ENCODE measurements at regions not wholly inside any gene's neighbourhood (a gene's known extent, or its start where the extent isn't known, plus 50 kb on each side); places are given as distances from the start of the nearest gene placed in this dataset.

DNA sequence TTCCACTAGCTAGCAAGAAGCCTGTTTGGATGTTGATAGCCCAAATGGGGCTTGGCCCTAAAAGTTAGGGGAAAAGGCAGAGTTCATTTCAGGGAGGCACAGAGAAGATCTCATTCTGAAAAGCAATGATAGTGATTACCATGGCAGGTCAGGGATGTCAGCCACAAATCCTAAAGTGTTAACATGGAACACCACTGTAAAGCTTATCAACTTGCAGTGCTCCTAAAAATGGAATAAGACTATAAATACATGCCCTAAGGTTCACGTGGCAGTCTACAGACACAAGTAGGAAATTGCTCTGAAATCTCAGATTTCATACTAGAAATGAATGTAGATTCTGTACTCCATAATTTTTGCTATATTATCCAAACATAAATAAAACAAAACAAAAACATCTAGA, 280.0 kb upstream of the E2F7 start:
- Histone ChIP-seq H3K4me1 (ENCODE audit: control insufficient read depth in 5 of 5, insufficient read depth in 5 of 5, low read length in 5 of 5) (peaks cover 0 to 39% (median 3%) of the 10 kb centered on the region in 5 donors), H3K4me3 (no peak overlapping the region), H3K9ac (ENCODE audit: insufficient read depth in 1 of 2, low read length in 2 of 2) (no peak overlapping the region), H3K9me3 (ENCODE audit: control insufficient read depth in 4 of 4, insufficient read depth in 3 of 4, low read length in 3 of 4) (no peaks in the 10 kb centered on the region), H3K27me3 (ENCODE audit: control insufficient read depth in 3 of 3, insufficient read depth in 3 of 3, low read length in 2 of 3) (no peaks in the 10 kb centered on the region), H3K27ac (ENCODE audit: low read depth in 1 of 2, low read length in 1 of 2) (peak overlapping the region in 1 of 2 donors; percentile 72), H3K36me3 (ENCODE audit: control insufficient read depth in 4 of 4, insufficient read depth in 4 of 4, low read length in 4 of 4) (no peaks in the 10 kb centered on the region)
- TF ChIP-seq, protein P1, sequence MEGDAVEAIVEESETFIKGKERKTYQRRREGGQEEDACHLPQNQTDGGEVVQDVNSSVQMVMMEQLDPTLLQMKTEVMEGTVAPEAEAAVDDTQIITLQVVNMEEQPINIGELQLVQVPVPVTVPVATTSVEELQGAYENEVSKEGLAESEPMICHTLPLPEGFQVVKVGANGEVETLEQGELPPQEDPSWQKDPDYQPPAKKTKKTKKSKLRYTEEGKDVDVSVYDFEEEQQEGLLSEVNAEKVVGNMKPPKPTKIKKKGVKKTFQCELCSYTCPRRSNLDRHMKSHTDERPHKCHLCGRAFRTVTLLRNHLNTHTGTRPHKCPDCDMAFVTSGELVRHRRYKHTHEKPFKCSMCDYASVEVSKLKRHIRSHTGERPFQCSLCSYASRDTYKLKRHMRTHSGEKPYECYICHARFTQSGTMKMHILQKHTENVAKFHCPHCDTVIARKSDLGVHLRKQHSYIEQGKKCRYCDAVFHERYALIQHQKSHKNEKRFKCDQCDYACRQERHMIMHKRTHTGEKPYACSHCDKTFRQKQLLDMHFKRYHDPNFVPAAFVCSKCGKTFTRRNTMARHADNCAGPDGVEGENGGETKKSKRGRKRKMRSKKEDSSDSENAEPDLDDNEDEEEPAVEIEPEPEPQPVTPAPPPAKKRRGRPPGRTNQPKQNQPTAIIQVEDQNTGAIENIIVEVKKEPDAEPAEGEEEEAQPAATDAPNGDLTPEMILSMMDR (IDR thresholded peaks at IDR 0.05; ENCODE audit: control extremely low read depth, extremely low read depth): no peak
- DNase-seq (no peak), ATAC-seq (ENCODE audit: insufficient read depth, low FRiP score) (no peak)
- WGBS, 2 donors: 64 to 82% methylated on average over 1 of the region's 1 CpG

DNA sequence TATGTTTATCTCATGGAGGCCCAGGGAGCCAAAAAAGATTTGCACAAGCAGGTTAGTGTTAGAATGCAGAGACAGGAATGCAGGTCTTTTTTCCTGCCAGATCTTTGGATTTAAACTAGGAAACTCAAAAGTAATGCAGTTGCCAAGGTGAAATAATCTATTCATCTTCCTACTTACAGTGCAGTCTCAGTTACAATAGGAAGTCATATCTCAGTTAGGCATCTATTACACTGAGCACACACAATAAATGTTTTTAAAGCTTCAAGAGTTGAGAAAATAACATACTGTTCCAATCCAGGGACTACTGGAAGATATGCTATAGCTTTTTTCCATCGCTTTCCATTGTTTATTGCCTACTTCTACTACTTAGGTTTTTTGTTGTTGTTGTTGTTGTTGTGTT, 279.3 kb upstream of the E2F7 start:
- Histone ChIP-seq H3K9me3 (ENCODE audit: control insufficient read depth in 4 of 4, insufficient read depth in 3 of 4, low read length in 3 of 4) (no peaks in the 10 kb centered on the region), H3K27ac (ENCODE audit: low read depth in 1 of 2, low read length in 1 of 2) (peak overlapping the region in 1 of 2 donors; percentile 33), H3K27me3 (ENCODE audit: control insufficient read depth in 3 of 3, insufficient read depth in 3 of 3, low read length in 2 of 3) (no peaks in the 10 kb centered on the region), H3K4me3 (no peak overlapping the region), H3K4me1 (ENCODE audit: control insufficient read depth in 5 of 5, insufficient read depth in 5 of 5, low read length in 5 of 5) (peaks cover 0 to 35% (median 1%) of the 10 kb centered on the region in 5 donors), H3K36me3 (ENCODE audit: control insufficient read depth in 4 of 4, insufficient read depth in 4 of 4, low read length in 4 of 4) (no peaks in the 10 kb centered on the region), H3K9ac (ENCODE audit: insufficient read depth in 1 of 2, low read length in 2 of 2) (no peak overlapping the region)
- DNase-seq (no peak), ATAC-seq (ENCODE audit: insufficient read depth, low FRiP score) (no peak)
- 68 to 73% methylated on average over 1 of the region's 1 CpG for WGBS, 2 donors
- TF ChIP-seq, protein P1 (IDR thresholded peaks at IDR 0.05; ENCODE audit: control extremely low read depth, extremely low read depth): no peak

DNA sequence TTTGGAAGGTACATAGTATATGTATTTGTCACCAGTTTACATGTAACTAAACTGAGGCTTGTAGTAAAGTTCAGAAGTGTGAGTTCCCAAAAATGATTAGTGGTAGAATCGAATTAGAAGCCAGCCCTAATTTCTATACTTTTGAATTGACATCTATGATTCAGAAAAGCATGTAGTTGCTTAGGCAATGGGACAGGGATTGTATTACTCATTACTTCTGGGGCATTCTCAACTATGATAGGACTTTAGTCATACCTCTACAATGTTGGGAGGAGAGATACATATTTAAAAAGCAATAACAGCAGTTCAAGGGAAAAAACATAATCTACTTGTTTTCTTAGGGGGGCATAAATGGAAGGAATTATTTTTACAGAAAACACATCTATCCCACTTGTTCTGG, 277.9 kb upstream of the E2F7 start:
- TF ChIP-seq, protein P1 (IDR thresholded peaks at IDR 0.05; ENCODE audit: control extremely low read depth, extremely low read depth): no peak
- no peak overlapping the region for H3K9ac ChIP-seq (ENCODE audit: insufficient read depth in 1 of 2, low read length in 2 of 2)
- no peak overlapping the region for H3K27ac ChIP-seq (ENCODE audit: low read depth in 1 of 2, low read length in 1 of 2)
- ATAC-seq (ENCODE audit: insufficient read depth, low FRiP score) (no peak), DNase-seq (no peak)
- no peak overlapping the region for H3K4me3 ChIP-seq
- H3K27me3 ChIP-seq (ENCODE audit: control insufficient read depth in 3 of 3, insufficient read depth in 3 of 3, low read length in 2 of 3): no peaks in the 10 kb centered on the region
- 82 to 92% methylated on average over 1 of the region's 1 CpG for WGBS, 2 donors
- H3K9me3 ChIP-seq (ENCODE audit: control insufficient read depth in 4 of 4, insufficient read depth in 3 of 4, low read length in 3 of 4): no peaks in the 10 kb centered on the region
- H3K36me3 ChIP-seq (ENCODE audit: control insufficient read depth in 4 of 4, insufficient read depth in 4 of 4, low read length in 4 of 4): no peaks in the 10 kb centered on the region
- peaks cover 0 to 32% (median 0%) of the 10 kb centered on the region in 5 donors for H3K4me1 ChIP-seq (ENCODE audit: control insufficient read depth in 5 of 5, insufficient read depth in 5 of 5, low read length in 5 of 5)

DNA sequence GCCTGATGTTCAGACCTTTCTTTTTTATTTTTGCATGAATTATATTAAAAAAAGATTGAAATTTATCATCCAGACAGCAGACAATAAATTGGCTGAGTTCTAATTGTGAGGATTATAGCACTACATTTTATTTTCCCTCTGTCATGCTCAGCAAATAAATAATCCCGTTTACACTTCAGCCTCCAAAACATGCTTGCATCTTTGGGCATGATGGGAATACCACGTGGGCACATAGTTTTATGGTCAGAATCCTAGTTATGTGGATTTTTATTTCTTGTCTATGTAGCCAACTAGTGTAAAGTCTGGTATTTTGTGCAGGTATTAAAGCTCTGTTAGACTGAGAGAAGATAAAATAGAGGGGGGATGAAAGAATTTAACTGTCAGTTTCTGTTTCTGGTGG, 276.9 kb upstream of the E2F7 start:
- TF ChIP-seq, protein P1 (IDR thresholded peaks at IDR 0.05; ENCODE audit: control extremely low read depth, extremely low read depth): no peak
- Histone ChIP-seq H3K36me3 (ENCODE audit: control insufficient read depth in 4 of 4, insufficient read depth in 4 of 4, low read length in 4 of 4) (no peaks in the 10 kb centered on the region), H3K27me3 (ENCODE audit: control insufficient read depth in 3 of 3, insufficient read depth in 3 of 3, low read length in 2 of 3) (no peaks in the 10 kb centered on the region), H3K4me1 (ENCODE audit: control insufficient read depth in 5 of 5, insufficient read depth in 5 of 5, low read length in 5 of 5) (peaks cover 0 to 32% (median 0%) of the 10 kb centered on the region in 5 donors), H3K9me3 (ENCODE audit: control insufficient read depth in 4 of 4, insufficient read depth in 3 of 4, low read length in 3 of 4) (no peaks in the 10 kb centered on the region), H3K27ac (ENCODE audit: low read depth in 1 of 2, low read length in 1 of 2) (no peak overlapping the region), H3K4me3 (no peak overlapping the region), H3K9ac (ENCODE audit: insufficient read depth in 1 of 2, low read length in 2 of 2) (no peak overlapping the region)
- DNase-seq (no peak), ATAC-seq (ENCODE audit: insufficient read depth, low FRiP score) (no peak)
- WGBS, 2 donors: 60 to 61% methylated on average over 2 of the region's 2 CpGs

All from lung (tissue), 11 donors.